ENCODE measurements at regions not wholly inside any gene's neighbourhood (a gene's known extent, or its start where the extent isn't known, plus 50 kb on each side); places are given as distances from the start of the nearest gene placed in this dataset.

GRCh38 chr1:60699325-60699724, 383.0 kb upstream of the NFIA start:
- no peaks in the 10 kb centered on the region for H3K4me1 ChIP-seq (replicated peaks in 1 of 4; ENCODE audit: control insufficient read depth in 3 of 4, insufficient read depth in 4 of 4, low read length in 3 of 4)
- TF ChIP-seq TBP (IDR thresholded peaks at IDR 0.05; ENCODE audit: low read depth, low read length) (no peak), TAF7 (optimal IDR thresholded peaks at IDR 0.05; ENCODE audit: borderline replicate concordance, low read depth, low read length) (no peak), SIRT6 (IDR thresholded peaks at IDR 0.05; ENCODE audit: low read length) (no peak), CHD2 (IDR thresholded peaks at IDR 0.05; ENCODE audit: low read length) (no peak), CBX5 (IDR thresholded peaks at IDR 0.05; ENCODE audit: low read depth, low read length) (no peak)
- H2BK5ac ChIP-seq (ENCODE audit: low read depth, low read length), result no peak overlapping the region
- H4K91ac ChIP-seq (replicated peaks; ENCODE audit: insufficient read length, low read length), result no peak overlapping the region
- H2AK5ac ChIP-seq (ENCODE audit: low read depth, low read length), result no peak overlapping the region
- no peak overlapping the region for H3K23ac ChIP-seq (ENCODE audit: insufficient read length)
- H2BK20ac ChIP-seq (ENCODE audit: low read length), result no peak overlapping the region
- H3K56ac ChIP-seq (replicated peaks; ENCODE audit: insufficient read length, low read depth, low read length), result no peak overlapping the region
- H2BK120ac ChIP-seq (replicated peaks; ENCODE audit: low read depth, low read length), result no peak overlapping the region
- H3K36me3 ChIP-seq (ENCODE audit: control insufficient read depth in 2 of 4, insufficient read depth in 4 of 4, low read length in 3 of 4), result no peaks in the 10 kb centered on the region
- FAIRE-seq (no peak), DNase-seq (ENCODE audit: low read depth in 1 of 2, low spot score in 2 of 2) (no peak)
- no peak overlapping the region for H2AFZ ChIP-seq (ENCODE audit: low read length)
- H3K27me3 ChIP-seq (replicated peaks in 1 of 4; ENCODE audit: control insufficient read depth in 3 of 4, extremely low read depth in 1 of 4, insufficient read depth in 3 of 4, low read length in 3 of 4), result no peaks in the 10 kb centered on the region
- no peak overlapping the region for H3K27ac ChIP-seq (ENCODE audit: low read depth, low read length)
- no peak overlapping the region for H3K9ac ChIP-seq (replicated peaks in 1 of 4; ENCODE audit: extremely low read depth in 1 of 4, low read depth in 3 of 4, low read length in 3 of 4)
- no peak overlapping the region for H3K18ac ChIP-seq (ENCODE audit: extremely low read depth, low read length)
- H3K4ac ChIP-seq (replicated peaks; ENCODE audit: insufficient read length, low read depth, low read length), result no peak overlapping the region
- no peak overlapping the region for H4K5ac ChIP-seq (ENCODE audit: insufficient read length, low read depth, low read length)
- no peak overlapping the region for H3K4me2 ChIP-seq (ENCODE audit: insufficient read depth in 1 of 2, low read depth in 2 of 2, low read length in 2 of 2)
- H3K79me2 ChIP-seq (ENCODE audit: control insufficient read depth in 1 of 2, insufficient read depth in 2 of 2, low read length in 2 of 2), result no peaks in the 10 kb centered on the region
- no peak overlapping the region for H3K4me3 ChIP-seq (ENCODE audit: extremely low read depth in 1 of 4, insufficient read depth in 2 of 4, low read depth in 3 of 4, low read length in 4 of 4)
- H2BK15ac ChIP-seq (ENCODE audit: low read length), result no peak overlapping the region
- no peak overlapping the region for H4K8ac ChIP-seq (ENCODE audit: extremely low read depth, insufficient read depth, low read length)
- H3K9me3 ChIP-seq (ENCODE audit: insufficient read depth in 2 of 2, low read depth in 1 of 2, low read length in 1 of 2), result no peaks in the 10 kb centered on the region; a peak in 1 of 4 replicates
- no peaks in the 10 kb centered on the region for H3K23me2 ChIP-seq (ENCODE audit: low read depth, low read length)
- H3K79me1 ChIP-seq (ENCODE audit: low read depth, low read length), result no peaks in the 10 kb centered on the region
- no peak overlapping the region for H2BK12ac ChIP-seq (ENCODE audit: low read depth, low read length)
- no peaks in the 10 kb centered on the region for H4K20me1 ChIP-seq (replicated peaks in 1 of 2; ENCODE audit: control insufficient read depth in 1 of 2, insufficient read depth in 2 of 2, low read length in 2 of 2)
- ChIA-PET CTCF (ENCODE audit: partially characterized antibody) (interaction anchor here (1.2 to 2.2 kb wide), 2 partner anchors 16 to 66 kb away, joined by 3 to 5 read pairs; no protein-coding TSS in a partner anchor), POLR2A (ENCODE audit: partially characterized antibody) (no interaction called here)
- WGBS, 2 experiments (ENCODE audit: extremely low coverage in 1 of 2, insufficient coverage in 1 of 2, insufficient read length in 1 of 2, insufficient replicate concordance in 2 of 2, low coverage in 1 of 2, low lambda C conversion rate in 2 of 2, missing lambda C conversion rate in 1 of 2), result 78% methylated on average over 3 of the region's 3 CpGs; no CpG with 5 or more reads in 1 of the 2 experiments
- H3K14ac ChIP-seq (ENCODE audit: insufficient read length), result no peak overlapping the region
